GM12865 (cell line): ENCODE measurements at regions not wholly inside any gene's neighbourhood (a gene's known extent, or its start where the extent isn't known, plus 50 kb on each side); places are given as distances from the start of the nearest gene placed in this dataset.
A peak's percentile ranks its signal among the peaks of the same experiment; 100 is the strongest.

Experiments
- DNase-seq: peaks from one replicate; pipeline ENCODE4 v3.0.0; 2010; ENCODE audit warnings: low read depth
- H3K4me3 ChIP-seq: 2 replicates; pipeline ENCODE4 v1.5.1; 2011; ENCODE audit warnings: mild to moderate bottlenecking, low read depth, low read length, control low read depth
- TF ChIP-seq, protein P1 (sequence below): IDR thresholded peaks from 2 replicates; pipeline ENCODE4 v1.5.1; 2011; ENCODE audit warnings: low read length, control low read depth, low read depth, inconsistent platforms; ENCODE audit not compliant: insufficient read depth; ENCODE audit errors: missing control alignments

DNA sequence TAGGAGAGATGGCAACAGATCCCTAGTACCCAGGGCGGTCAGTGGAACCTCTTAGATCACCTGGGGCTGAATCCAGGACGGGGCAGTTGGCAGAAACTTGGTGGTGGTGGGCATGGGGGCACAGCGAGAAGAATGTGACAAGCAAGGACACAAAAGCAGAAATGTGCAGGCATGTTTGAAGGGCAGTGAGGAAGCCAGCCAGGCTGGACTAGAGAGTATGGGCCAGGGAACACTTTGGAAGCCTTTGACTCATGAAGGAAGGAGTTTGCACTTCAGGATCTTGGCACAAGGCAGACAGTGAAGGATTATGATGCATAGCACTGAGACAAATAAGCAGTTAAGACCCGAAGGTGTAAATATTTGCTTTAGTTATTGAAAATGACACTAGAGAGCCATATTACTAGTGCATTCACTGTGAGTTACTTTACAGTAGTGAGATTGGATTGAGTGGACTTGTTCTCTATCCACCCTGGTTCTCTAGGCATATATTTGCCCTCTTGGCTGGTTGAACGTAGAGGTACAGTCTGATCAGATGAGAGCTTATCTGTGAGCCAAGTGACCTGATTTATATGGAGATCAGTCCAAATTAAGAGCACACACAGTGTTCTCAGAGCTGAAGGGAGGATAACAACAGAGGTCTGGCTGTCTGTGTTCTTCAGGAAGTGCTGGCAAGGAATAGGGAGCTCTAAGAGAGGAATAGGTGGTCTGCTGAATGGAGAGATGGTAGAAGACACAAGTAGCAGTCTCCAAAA, 210.4 kb downstream of the SNX19 start:
- TF ChIP-seq, protein P1, sequence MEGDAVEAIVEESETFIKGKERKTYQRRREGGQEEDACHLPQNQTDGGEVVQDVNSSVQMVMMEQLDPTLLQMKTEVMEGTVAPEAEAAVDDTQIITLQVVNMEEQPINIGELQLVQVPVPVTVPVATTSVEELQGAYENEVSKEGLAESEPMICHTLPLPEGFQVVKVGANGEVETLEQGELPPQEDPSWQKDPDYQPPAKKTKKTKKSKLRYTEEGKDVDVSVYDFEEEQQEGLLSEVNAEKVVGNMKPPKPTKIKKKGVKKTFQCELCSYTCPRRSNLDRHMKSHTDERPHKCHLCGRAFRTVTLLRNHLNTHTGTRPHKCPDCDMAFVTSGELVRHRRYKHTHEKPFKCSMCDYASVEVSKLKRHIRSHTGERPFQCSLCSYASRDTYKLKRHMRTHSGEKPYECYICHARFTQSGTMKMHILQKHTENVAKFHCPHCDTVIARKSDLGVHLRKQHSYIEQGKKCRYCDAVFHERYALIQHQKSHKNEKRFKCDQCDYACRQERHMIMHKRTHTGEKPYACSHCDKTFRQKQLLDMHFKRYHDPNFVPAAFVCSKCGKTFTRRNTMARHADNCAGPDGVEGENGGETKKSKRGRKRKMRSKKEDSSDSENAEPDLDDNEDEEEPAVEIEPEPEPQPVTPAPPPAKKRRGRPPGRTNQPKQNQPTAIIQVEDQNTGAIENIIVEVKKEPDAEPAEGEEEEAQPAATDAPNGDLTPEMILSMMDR, result no peak
- no peak for DNase-seq
- H3K4me3 ChIP-seq, result no peak overlapping the region

DNA sequence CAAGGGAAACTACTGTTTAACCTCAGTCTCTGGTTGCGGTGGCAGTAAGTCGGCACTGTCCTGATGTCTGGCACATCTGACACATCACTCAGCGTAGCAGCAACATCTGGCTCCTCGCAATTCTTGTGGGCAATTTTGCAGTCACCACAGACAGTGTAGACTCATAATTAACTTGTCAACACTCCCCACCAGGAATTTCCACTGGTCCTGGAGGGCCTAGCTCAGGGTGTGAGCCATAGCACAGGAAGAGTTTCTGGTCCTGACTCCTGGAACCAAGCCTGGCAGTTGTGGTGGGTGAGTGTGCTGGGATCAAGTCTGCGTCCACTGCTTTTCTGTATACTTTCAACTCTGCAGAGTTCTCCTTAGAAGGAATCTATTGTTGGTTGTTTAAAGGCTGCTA, 209.7 kb downstream of the SNX19 start:
- H3K4me3 ChIP-seq, result no peak overlapping the region
- TF ChIP-seq, protein P1, result no peak
- DNase-seq, result no peak

DNA sequence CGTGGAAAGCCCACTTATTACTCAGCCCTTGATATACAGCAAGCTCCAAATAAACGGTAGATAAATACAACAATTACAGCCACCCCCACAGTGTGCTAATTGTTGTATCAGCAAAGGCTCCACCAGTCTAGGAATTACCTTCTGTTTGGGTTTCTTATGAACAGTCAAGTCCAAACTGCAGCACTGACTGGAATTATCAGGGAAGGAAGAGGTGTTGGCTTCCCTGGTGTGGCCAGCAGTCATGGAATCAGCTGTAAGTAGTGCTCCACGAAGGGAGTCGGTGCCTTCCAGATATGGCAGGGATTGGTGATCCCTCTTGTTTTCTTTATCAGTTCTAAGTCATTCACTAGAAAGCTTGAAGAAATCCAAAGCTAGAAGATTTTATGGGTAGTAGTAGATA, 209.1 kb downstream of the SNX19 start:
- no peak overlapping the region for H3K4me3 ChIP-seq
- TF ChIP-seq, protein P1, result no peak
- DNase-seq, result no peak

DNA sequence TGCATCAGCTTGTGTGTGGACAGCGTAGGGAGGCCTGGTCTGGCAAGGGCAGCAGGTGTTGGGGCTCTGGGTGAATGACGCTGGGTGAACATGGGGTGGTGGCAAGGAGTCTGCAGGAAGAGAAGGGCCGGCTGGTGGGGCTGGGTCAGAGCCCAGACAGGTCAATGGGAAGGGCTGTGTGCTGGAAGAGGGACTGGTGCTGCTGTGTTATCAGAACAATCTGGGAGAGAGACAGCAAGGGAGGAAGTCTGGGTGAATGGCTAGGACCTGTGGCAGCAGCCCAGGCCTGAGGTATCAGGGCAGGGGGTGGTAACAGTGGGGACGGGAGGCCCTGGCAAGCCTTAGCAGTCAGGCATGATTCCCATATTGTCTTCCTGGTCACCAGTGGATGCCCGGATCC, 206.7 kb downstream of the SNX19 start:
- no peak overlapping the region for H3K4me3 ChIP-seq
- DNase-seq, result no peak
- TF ChIP-seq, protein P1, result no peak

DNA sequence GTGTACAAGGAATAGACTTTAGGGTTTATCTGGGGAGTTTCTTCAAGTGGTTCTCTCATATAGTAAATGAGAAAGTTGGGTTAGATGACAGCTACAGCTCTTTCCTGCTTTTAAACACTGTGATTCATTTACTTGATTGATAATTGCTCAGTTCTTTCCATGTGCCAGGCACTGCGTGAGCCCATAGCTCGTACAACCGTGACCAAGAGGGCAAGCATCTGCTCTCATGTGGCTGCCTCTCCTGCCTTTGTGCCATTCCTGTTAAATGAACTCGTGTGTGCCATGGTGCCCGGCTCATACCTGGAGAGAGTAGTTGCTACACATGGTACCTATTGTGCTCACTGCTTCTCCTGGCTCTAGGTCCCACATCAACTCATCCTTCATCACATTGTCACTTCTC, 206.3 kb downstream of the SNX19 start:
- DNase-seq, result no peak
- TF ChIP-seq, protein P1, result no peak
- H3K4me3 ChIP-seq, result no peak overlapping the region

DNA sequence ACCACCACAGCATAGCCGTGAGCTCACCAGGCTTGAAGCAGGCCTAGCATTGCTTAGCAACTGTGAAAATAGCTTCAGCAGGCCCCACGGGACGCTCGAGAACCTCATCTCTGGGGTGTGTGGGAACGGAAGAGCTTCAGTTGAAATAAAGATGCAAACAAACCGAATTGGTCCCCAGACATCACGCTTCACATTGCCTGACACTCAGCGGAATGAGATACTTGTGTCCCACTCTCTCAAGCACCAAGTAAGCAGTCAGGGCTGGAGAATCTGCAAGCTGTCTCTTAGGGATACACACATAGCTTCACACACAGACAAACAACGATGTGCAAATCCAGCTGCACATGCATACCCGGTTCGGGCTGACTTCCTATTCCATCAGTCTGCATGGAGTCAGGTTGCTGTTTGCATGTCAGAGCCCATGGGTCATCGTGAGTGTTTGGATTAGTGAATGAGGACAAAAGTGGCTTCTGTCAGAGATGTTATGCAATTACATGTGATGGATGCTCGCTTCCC, 205.7 kb downstream of the SNX19 start:
- peak; percentile 58 for DNase-seq
- TF ChIP-seq, protein P1, result no peak
- H3K4me3 ChIP-seq, result no peak overlapping the region

DNA sequence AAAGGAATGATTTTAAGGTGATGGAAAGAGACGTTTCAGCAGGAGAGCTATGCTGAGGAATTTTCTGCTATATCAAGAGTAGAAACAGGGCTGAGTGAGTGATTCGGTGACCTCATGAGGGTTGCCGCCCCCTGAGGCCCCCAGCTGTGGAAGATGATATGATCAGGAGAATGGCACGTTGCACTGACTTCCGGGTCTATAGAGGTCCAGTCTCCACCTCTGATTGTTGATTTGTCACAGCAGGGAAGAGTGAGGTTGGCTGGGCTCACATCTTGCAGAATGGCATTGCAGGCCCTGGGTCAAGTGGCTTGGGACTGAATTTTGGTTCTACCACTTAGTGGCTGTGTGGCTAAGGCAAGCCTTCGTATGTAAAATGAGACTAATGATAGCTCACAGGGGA, 205.1 kb downstream of the SNX19 start:
- TF ChIP-seq, protein P1, result no peak
- DNase-seq, result no peak
- no peak overlapping the region for H3K4me3 ChIP-seq
